Stimulated activated naive CD8-positive, alpha-beta T cell treated with anti-CD3 and anti-CD28 coated beads, Interleukin-15, amount 100 ng/mL, for 72 hours (primary cell): ENCODE measurements at regions not wholly inside any gene's neighbourhood (a gene's known extent, or its start where the extent isn't known, plus 50 kb on each side); places are given as distances from the start of the nearest gene placed in this dataset.
A peak's percentile ranks its signal among the peaks of the same experiment; 100 is the strongest.

Experiments
- ATAC-seq: fragments of 150-1000 bp; cut with Tn5 transposase; 2 replicates; pipeline ENCODE4 v1.10.0; 2021; ENCODE audit warnings: mild to moderate bottlenecking, moderate library complexity
- DNase-seq, 2 donors: peaks; one replicate each; pipeline ENCODE4 v3.0.0; 2021 to 2022
- H3K27ac Mint-ChIP-seq, 2 donors: one replicate each; pipeline ENCODE4 v1.8.0; 2022; ENCODE audit warnings: mild to moderate bottlenecking in 2 of 2, mixed read lengths in 2 of 2, moderate library complexity in 2 of 2
- H3K27me3 Mint-ChIP-seq: one replicate; pipeline ENCODE4 v1.8.0; 2022; ENCODE audit warnings: mixed read lengths
- H3K4me1 Mint-ChIP-seq: one replicate; pipeline ENCODE4 v1.8.0; 2022; ENCODE audit warnings: mild to moderate bottlenecking, mixed read lengths
- H3K4me3 Mint-ChIP-seq, 2 donors: one replicate each; pipeline ENCODE4 v1.8.0; 2022; ENCODE audit warnings: mild to moderate bottlenecking in 2 of 2, mixed read lengths in 2 of 2, moderate library complexity in 1 of 2
- H3K9me3 Mint-ChIP-seq, 2 donors: one replicate each; pipeline ENCODE4 v1.8.0; 2022; ENCODE audit warnings: mixed read lengths in 2 of 2

- H3K27me3 Mint-ChIP-seq: no peaks in the 10 kb centered on the region
- ATAC-seq (no peak), DNase-seq (no peak)
- no peaks in the 10 kb centered on the region for H3K4me1 Mint-ChIP-seq
- H3K27ac Mint-ChIP-seq: no peak overlapping the region
- H3K9me3 Mint-ChIP-seq: no peaks in the 10 kb centered on the region
- H3K4me3 Mint-ChIP-seq: peak overlapping the region in 1 of 2 donors; percentile 9
Observed at GRCh38 chr5:125199968-125200865, 453.8 kb upstream of the ZNF608 start.

GRCh38 chr5:125200866-125201373 lies 454.5 kb upstream of the ZNF608 start:
- ATAC-seq (no peak), DNase-seq (no peak)
- no peaks in the 10 kb centered on the region for H3K4me1 Mint-ChIP-seq
- no peaks in the 10 kb centered on the region for H3K27me3 Mint-ChIP-seq
- H3K4me3 Mint-ChIP-seq: no peak overlapping the region
- no peak overlapping the region for H3K27ac Mint-ChIP-seq
- no peaks in the 10 kb centered on the region for H3K9me3 Mint-ChIP-seq

GRCh38 chr5:125201446-125202052 lies 455.1 kb upstream of the ZNF608 start:
- Mint-ChIP-seq H3K27me3 (no peaks in the 10 kb centered on the region), H3K4me3 (no peak overlapping the region), H3K9me3 (no peaks in the 10 kb centered on the region), H3K4me1 (no peaks in the 10 kb centered on the region), H3K27ac (peak overlapping the region in 1 of 2 donors; percentile 20)
- DNase-seq: no peak
- no peak for ATAC-seq

- ATAC-seq (no peak), DNase-seq (no peak)
- no peaks in the 10 kb centered on the region for H3K9me3 Mint-ChIP-seq
- H3K4me1 Mint-ChIP-seq: no peaks in the 10 kb centered on the region
- H3K27ac Mint-ChIP-seq: no peak overlapping the region
- no peaks in the 10 kb centered on the region for H3K27me3 Mint-ChIP-seq
- H3K4me3 Mint-ChIP-seq: no peak overlapping the region
Observed at GRCh38 chr5:125202353-125202752, 455.9 kb upstream of the ZNF608 start.

DNA sequence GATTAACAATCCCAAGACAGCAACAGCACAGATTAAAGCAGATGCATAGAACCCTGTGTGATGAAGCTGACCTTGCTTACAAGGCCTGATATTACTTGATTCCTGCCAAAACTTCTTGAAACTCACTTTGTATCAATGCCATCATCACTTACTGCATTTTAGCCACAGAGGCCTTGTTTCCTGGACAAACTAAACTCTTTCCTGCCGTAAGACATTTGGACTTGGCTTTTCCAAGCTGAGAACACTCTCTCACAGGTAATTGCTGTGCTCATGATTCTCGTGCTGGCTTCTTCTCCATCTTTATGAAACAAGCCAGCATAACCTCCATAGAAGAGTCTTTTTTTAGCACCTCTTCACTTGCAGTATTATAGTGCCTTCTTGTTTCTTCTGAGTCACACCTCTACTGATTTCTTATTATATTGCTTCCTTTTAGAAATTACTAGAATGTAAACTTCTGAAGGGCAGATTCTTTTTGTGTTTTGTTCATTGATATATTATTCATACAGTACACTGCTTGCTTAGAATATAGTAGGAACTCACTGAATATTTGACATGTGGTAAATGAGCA lies 456.5 kb upstream of the ZNF608 start:
- ATAC-seq: no peak
- H3K4me1 Mint-ChIP-seq: no peaks in the 10 kb centered on the region
- no peaks in the 10 kb centered on the region for H3K9me3 Mint-ChIP-seq

GRCh38 chr5:125203912-125204311 lies 457.5 kb upstream of the ZNF608 start:
- no peak for DNase-seq
- no peaks in the 10 kb centered on the region for H3K4me1 Mint-ChIP-seq
- H3K4me3 Mint-ChIP-seq: no peak overlapping the region
- H3K27ac Mint-ChIP-seq: no peak overlapping the region
- no peaks in the 10 kb centered on the region for H3K9me3 Mint-ChIP-seq
- H3K27me3 Mint-ChIP-seq: no peaks in the 10 kb centered on the region
- no peak for ATAC-seq

More for the DNA sequence above, 456.5 kb upstream of the ZNF608 start:
- no peak overlapping the region for H3K27ac Mint-ChIP-seq
- H3K27me3 Mint-ChIP-seq: no peaks in the 10 kb centered on the region
- H3K4me3 Mint-ChIP-seq: no peak overlapping the region
- DNase-seq: no peak

GRCh38 chr5:125205601-125206225 lies 459.3 kb upstream of the ZNF608 start:
- DNase-seq (no peak), ATAC-seq (no peak)
- Mint-ChIP-seq H3K9me3 (no peaks in the 10 kb centered on the region), H3K27ac (peak overlapping the region in 1 of 2 donors; percentile 5), H3K4me1 (no peaks in the 10 kb centered on the region), H3K27me3 (no peaks in the 10 kb centered on the region), H3K4me3 (no peak overlapping the region)

DNA sequence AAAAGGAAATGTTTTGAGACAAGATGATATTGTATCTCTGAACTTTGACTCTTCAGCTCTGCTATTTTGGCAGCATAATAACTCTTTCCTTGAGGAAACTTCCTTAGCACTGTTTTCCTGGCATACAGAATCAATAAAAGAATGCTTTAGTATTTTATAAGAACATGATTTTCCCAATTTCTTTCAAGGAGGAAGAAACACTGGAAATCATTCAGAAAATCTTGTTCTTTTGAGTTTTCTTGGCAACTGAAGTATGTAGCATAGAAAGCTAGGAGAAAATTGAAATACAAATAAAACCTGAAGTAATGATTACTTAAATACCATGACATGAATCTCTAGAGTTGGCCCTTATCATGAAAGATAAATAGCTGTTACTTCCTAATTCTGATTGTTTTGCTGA lies 461.4 kb upstream of the ZNF608 start:
- no peak overlapping the region for H3K4me3 Mint-ChIP-seq
- H3K27ac Mint-ChIP-seq: no peak overlapping the region
- DNase-seq: no peak
- H3K4me1 Mint-ChIP-seq: no peaks in the 10 kb centered on the region
- no peaks in the 10 kb centered on the region for H3K27me3 Mint-ChIP-seq
- no peaks in the 10 kb centered on the region for H3K9me3 Mint-ChIP-seq
- ATAC-seq: no peak

- DNase-seq: no peak
- Mint-ChIP-seq H3K4me1 (no peaks in the 10 kb centered on the region), H3K4me3 (no peak overlapping the region), H3K27ac (no peak overlapping the region), H3K27me3 (no peaks in the 10 kb centered on the region), H3K9me3 (no peaks in the 10 kb centered on the region)
- no peak for ATAC-seq
Observed at GRCh38 chr5:125209650-125210049, 463.2 kb upstream of the ZNF608 start.

DNA sequence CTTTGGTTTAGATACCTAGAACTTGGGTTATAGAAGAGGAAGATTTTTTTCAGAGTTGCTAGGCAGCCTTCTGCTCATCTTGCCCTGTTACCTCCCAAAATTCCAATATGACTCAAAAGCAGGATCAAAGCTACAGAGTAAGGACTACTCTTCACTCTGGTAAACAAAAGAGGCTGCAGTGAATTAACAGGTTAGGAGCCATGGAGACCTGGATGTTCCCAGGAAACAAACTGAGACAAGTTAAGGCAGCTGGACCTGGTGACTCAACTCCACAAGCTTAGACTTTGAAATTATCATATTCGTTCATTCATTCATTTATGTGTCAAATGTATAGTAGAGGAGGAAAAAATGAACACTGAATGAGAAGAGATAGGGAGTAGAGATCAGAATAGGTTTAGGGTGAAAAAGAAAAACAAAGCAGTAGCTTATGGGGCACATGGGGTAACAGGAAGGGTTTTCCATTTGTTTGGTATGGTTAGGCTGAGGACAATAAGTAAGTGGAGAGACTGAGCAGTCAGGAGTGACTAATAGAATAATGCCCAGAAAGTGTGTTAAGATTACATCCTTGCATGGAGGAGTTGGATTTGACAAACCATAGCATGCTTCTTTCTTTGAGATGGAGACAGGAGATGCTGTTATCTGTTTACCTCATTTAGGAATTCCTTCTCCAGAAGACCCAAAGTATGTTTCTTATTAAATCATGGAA lies 464.0 kb upstream of the ZNF608 start:
- DNase-seq (no peak), ATAC-seq (no peak)
- Mint-ChIP-seq H3K4me3 (no peak overlapping the region), H3K27me3 (no peaks in the 10 kb centered on the region), H3K4me1 (no peaks in the 10 kb centered on the region), H3K9me3 (no peaks in the 10 kb centered on the region), H3K27ac (no peak overlapping the region)

- DNase-seq: no peak
- no peak for ATAC-seq
- no peak overlapping the region for H3K4me3 Mint-ChIP-seq
- no peaks in the 10 kb centered on the region for H3K9me3 Mint-ChIP-seq
- no peaks in the 10 kb centered on the region for H3K4me1 Mint-ChIP-seq
- no peak overlapping the region for H3K27ac Mint-ChIP-seq
- no peaks in the 10 kb centered on the region for H3K27me3 Mint-ChIP-seq
Observed at GRCh38 chr5:125214080-125214479, 467.6 kb upstream of the ZNF608 start.

DNA sequence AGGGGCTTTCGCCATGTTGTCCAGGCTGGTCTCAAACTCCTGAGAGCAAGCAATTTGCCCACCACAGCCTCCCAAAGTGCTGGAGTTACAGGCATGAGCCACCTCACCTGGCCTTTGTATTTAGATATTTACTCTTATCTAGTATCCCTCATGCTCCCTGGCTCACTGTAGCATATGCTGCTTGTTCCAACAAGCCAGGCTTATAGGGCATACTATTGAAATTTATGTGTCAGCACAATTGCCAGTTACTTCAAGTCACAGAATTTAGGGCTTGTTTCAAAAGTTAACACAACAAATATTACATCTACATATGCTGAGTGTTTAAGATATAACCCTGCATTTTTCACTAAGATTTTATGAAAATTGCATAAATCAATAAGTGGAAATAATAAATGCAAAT lies 469.2 kb upstream of the ZNF608 start:
- Mint-ChIP-seq H3K4me1 (no peaks in the 10 kb centered on the region), H3K27me3 (no peaks in the 10 kb centered on the region), H3K9me3 (no peaks in the 10 kb centered on the region), H3K27ac (no peak overlapping the region), H3K4me3 (no peak overlapping the region)
- ATAC-seq: no peak
- no peak for DNase-seq

GRCh38 chr5:125219710-125220109 lies 473.3 kb upstream of the ZNF608 start:
- no peaks in the 10 kb centered on the region for H3K4me1 Mint-ChIP-seq
- ATAC-seq (no peak), DNase-seq (no peak)
- H3K4me3 Mint-ChIP-seq: no peak overlapping the region
- no peaks in the 10 kb centered on the region for H3K27me3 Mint-ChIP-seq
- H3K27ac Mint-ChIP-seq: no peak overlapping the region
- no peaks in the 10 kb centered on the region for H3K9me3 Mint-ChIP-seq

GRCh38 chr5:125220284-125220683 lies 473.8 kb upstream of the ZNF608 start:
- peaks cover 0 to 1% of the 10 kb centered on the region in 2 donors for H3K9me3 Mint-ChIP-seq
- H3K27ac Mint-ChIP-seq: no peak overlapping the region
- DNase-seq (no peak), ATAC-seq (no peak)
- H3K27me3 Mint-ChIP-seq: no peaks in the 10 kb centered on the region
- no peak overlapping the region for H3K4me3 Mint-ChIP-seq
- H3K4me1 Mint-ChIP-seq: no peaks in the 10 kb centered on the region

DNA sequence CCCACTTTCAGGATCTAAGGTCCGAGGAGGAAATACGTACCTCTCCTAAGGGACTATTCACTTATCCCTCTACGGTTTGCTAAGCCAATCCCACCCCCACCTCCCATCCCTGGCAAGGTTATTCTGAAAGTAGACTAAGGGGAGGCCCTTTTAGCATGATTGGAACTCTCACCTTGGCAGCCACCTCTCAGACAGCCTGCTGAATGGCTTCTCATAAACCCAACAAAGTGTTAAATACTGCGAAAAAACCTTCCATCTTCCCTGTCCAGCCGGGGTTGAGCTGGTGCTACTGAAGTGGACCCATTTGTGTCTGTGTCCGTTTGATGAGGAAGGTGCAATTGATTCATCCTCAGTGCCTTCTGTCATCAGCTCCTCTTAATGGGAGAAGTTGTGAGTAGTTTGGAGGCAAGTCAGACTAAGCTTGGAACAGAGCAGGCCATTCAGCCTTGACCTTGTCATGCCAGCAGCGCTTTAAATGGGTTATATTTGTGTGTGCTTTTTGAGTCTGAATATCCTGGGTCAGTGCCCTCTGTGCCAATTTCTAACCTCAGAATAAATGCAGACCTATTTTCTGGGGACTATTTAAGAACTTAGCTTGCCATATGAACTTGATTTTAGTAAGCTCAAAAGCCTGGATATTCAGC lies 476.3 kb upstream of the ZNF608 start:
- Mint-ChIP-seq H3K27ac (no peak overlapping the region), H3K27me3 (no peaks in the 10 kb centered on the region), H3K4me3 (no peak overlapping the region), H3K9me3 (peaks cover 0 to 5% of the 10 kb centered on the region in 2 donors), H3K4me1 (no peaks in the 10 kb centered on the region)
- no peak for DNase-seq
- ATAC-seq: no peak
